SK-N-SH (cell line): ENCODE measurements at regions not wholly inside any gene's neighbourhood (a gene's known extent, or its start where the extent isn't known, plus 50 kb on each side); places are given as distances from the start of the nearest gene placed in this dataset.

Experiments used
- CTCF ChIA-PET: fragments of 300-600, 350-600 bp; formaldehyde crosslinking; extraction: SDS; loops from one replicate; lab custom pipeline; 2021; lab: Yijun Ruan, JAX
- POLR2A ChIA-PET: fragments of 350-600 bp; sonication (Branson Sonifier 250); formaldehyde crosslinking; extraction: SDS; loops from one replicate; lab custom pipeline; 2020; ENCODE audit warnings: antibody characterized with exemption, inconsistent platforms; lab: Yijun Ruan, JAX
- DNase-seq: peaks from one replicate; pipeline ENCODE4 v3.0.0; 2012
- H2AFZ ChIP-seq: fragments of 200-600 bp; sonication (generic); 2 replicates; pipeline ENCODE4 v1.8.1; 2016; ENCODE audit warnings: antibody characterized with exemption, mild to moderate bottlenecking, low read depth
- H3F3A ChIP-seq: fragments of 200-600 bp; sonication (generic); replicated peaks from 2 replicates; pipeline ENCODE3; 2016; ENCODE audit warnings: antibody characterized with exemption, mild to moderate bottlenecking; ENCODE audit not compliant: insufficient read depth
- H3K27ac ChIP-seq, 2 experiments: fragments of 200-500 bp in 1 of 2; fragments of 200-600 bp in 1 of 2; sonication (Bioruptor generic) in 1 of 2; sonication (generic), shearing (Covaris generic) in 1 of 2; 2 replicates each; pipeline versions ENCODE4 v1.5.1 to v1.6.1; 2014 to 2016; ENCODE audit warnings: low read depth in 2 of 2, inconsistent platforms in 1 of 2, low read length in 1 of 2, mild to moderate bottlenecking in 1 of 2, mixed read lengths in 1 of 2
- H3K27me3 ChIP-seq: fragments of 200-600 bp; sonication (generic), shearing (Covaris generic); 2 replicates; pipeline ENCODE4 v1.6.1; 2016; ENCODE audit warnings: mixed run types; ENCODE audit not compliant: insufficient read depth
- H3K36me3 ChIP-seq, 2 experiments: fragments of 200-500 bp in 1 of 2; fragments of 200-600 bp in 1 of 2; sonication (Bioruptor generic) in 1 of 2; sonication (generic) in 1 of 2; replicated peaks in 1 of 2; 2 replicates each; pipeline versions ENCODE3 to v1.5.1; 2014 to 2016; ENCODE audit warnings: low read length in 1 of 2, mild to moderate bottlenecking in 1 of 2; ENCODE audit not compliant: insufficient read depth in 2 of 2, control insufficient read depth in 1 of 2
- H3K4me1 ChIP-seq, 2 experiments: fragments of 200-500 bp in 1 of 2; fragments of 200-600 bp in 1 of 2; sonication (Bioruptor generic) in 1 of 2; sonication (generic), shearing (Covaris generic) in 1 of 2; 2 replicates each; pipeline versions ENCODE4 v1.5.1 to v1.6.1; 2014 to 2016; ENCODE audit warnings: low read depth in 1 of 2, low read length in 1 of 2, mixed run types in 1 of 2; ENCODE audit not compliant: insufficient read depth in 2 of 2, control insufficient read depth in 1 of 2
- H3K4me2 ChIP-seq: fragments of 200-600 bp; sonication (generic), shearing (Covaris generic); 2 replicates; pipeline ENCODE4 v1.6.1; 2017; ENCODE audit warnings: mixed run types
- H3K4me3 ChIP-seq, 2 experiments: fragments of 200-500 bp in 1 of 2; fragments of 200-600 bp in 1 of 2; sonication (Bioruptor generic) in 1 of 2; sonication (generic), shearing (Covaris generic) in 1 of 2; 2 replicates each; pipeline versions ENCODE4 v1.5.1 to v1.8.1; 2014 to 2016; ENCODE audit warnings: low read depth in 2 of 2, inconsistent platforms in 1 of 2, low read length in 1 of 2, mild to moderate bottlenecking in 1 of 2, mixed read lengths in 1 of 2, moderate library complexity in 1 of 2
- H3K79me2 ChIP-seq: fragments of 200-600 bp; sonication (generic); 2 replicates; pipeline ENCODE4 v1.8.1; 2017; ENCODE audit warnings: mild to moderate bottlenecking; ENCODE audit not compliant: insufficient read depth
- H3K9ac ChIP-seq: fragments of 200-600 bp; sonication (generic); 2 replicates; pipeline ENCODE4 v1.6.1; 2017; ENCODE audit warnings: mixed run types
- H3K9me2 ChIP-seq: fragments of 200-600 bp; sonication (generic); 2 replicates; pipeline ENCODE4 v1.6.1; 2017; ENCODE audit warnings: mixed run types
- H3K9me3 ChIP-seq: fragments of 200-600 bp; sonication (generic); 2 replicates; pipeline ENCODE4 v1.6.1; 2017; ENCODE audit warnings: mixed run types, mild to moderate bottlenecking, moderate library complexity
- H4K20me1 ChIP-seq: fragments of 200-600 bp; sonication (generic); 2 replicates; pipeline ENCODE4 v1.6.1; 2017; ENCODE audit warnings: mild to moderate bottlenecking, mixed run types; ENCODE audit not compliant: insufficient read depth
- CHD2 ChIP-seq: fragments of 150-350 bp; IDR thresholded peaks from 2 replicates; pipeline ENCODE4 v1.6.1; 2018; ENCODE audit warnings: low read length; ENCODE audit not compliant: partially characterized antibody
- CTCF ChIP-seq: fragments of 200-600 bp; sonication (generic); IDR thresholded peaks from 2 replicates; pipeline ENCODE4 v1.6.1; 2017; ENCODE audit warnings: antibody characterized with exemption, mild to moderate bottlenecking, moderate library complexity
- EZH2phosphoT487 ChIP-seq: fragments of 200-600 bp; sonication (generic); IDR thresholded peaks from 2 replicates; pipeline ENCODE4 v1.6.1; 2017; ENCODE audit warnings: low read depth, mixed run types, mild to moderate bottlenecking, antibody characterized with exemption, moderate library complexity, borderline replicate concordance
- FOSL2 ChIP-seq: IDR thresholded peaks from 2 replicates; pipeline ENCODE4 v1.4.0; 2012; ENCODE audit warnings: low read depth, mild to moderate bottlenecking, moderate library complexity, borderline replicate concordance
- FOXJ3 ChIP-seq: sonication (generic); formaldehyde crosslinking; IDR thresholded peaks from 2 replicates; pipeline ENCODE4 v1.5.1; 2020; ENCODE audit warnings: mild to moderate bottlenecking, missing genetic modification reagents
- IRF3 ChIP-seq: fragments of 150-350 bp; IDR thresholded peaks from 2 replicates; pipeline ENCODE4 v1.6.1; 2016; ENCODE audit warnings: mild to moderate bottlenecking, low read depth, low read length
- JUND ChIP-seq: IDR thresholded peaks from 2 replicates; pipeline ENCODE4 v1.4.0; 2012
- MEF2A ChIP-seq: IDR thresholded peaks from 2 replicates; pipeline ENCODE4 v1.4.0; 2012; ENCODE audit warnings: low read depth, borderline replicate concordance
- MXI1 ChIP-seq: IDR thresholded peaks from 2 replicates; pipeline ENCODE4 v1.6.1; 2012; ENCODE audit warnings: mild to moderate bottlenecking, low read depth, low read length, improper control_type of control experiment
- NRF1 ChIP-seq: IDR thresholded peaks from 2 replicates; pipeline ENCODE4 v1.6.1; 2012; ENCODE audit warnings: low read depth, mild to moderate bottlenecking, low read length
- PBX3 ChIP-seq: IDR thresholded peaks from 2 replicates; pipeline ENCODE4; 2012
- REST ChIP-seq: IDR thresholded peaks from 2 replicates; pipeline ENCODE4 v1.6.1; 2012; ENCODE audit warnings: mild to moderate bottlenecking, low read depth, low read length, moderate library complexity
- SMC3 ChIP-seq: IDR thresholded peaks from 2 replicates; pipeline ENCODE4 v1.6.1; 2012; ENCODE audit warnings: low read depth, low read length, improper control_type of control experiment
- TCF12 ChIP-seq: IDR thresholded peaks from 2 replicates; pipeline ENCODE4 v1.4.0; 2012
- TEAD4 ChIP-seq: IDR thresholded peaks from 2 replicates; pipeline ENCODE4 v1.4.0; 2012; ENCODE audit warnings: mild to moderate bottlenecking, borderline replicate concordance; ENCODE audit not compliant: insufficient read depth
- USF1 ChIP-seq: IDR thresholded peaks from 2 replicates; pipeline ENCODE4 v1.4.0; 2012; ENCODE audit warnings: low read depth, borderline replicate concordance
- ZBTB33 ChIP-seq: IDR thresholded peaks from 2 replicates; pipeline ENCODE4 v1.4.0; 2012; ENCODE audit warnings: low read depth, borderline replicate concordance
- WGBS: methylation state at CpG from one replicate; pipeline ENCODE4 v1.1.6; 2017; ENCODE audit warnings: low lambda C conversion rate; 5-methylcytosine and 5-hydroxymethylcytosine counted together

GRCh38 chr2:100674666-100675065 is 111.9 kb downstream of the PDCL3 start:
- DNase-seq: no peak
- Histone ChIP-seq H3K27me3 (no peaks in the 10 kb centered on the region; the same call in 1 of the 2 replicates), H3K27ac (no peak overlapping the region), H3K9me3 (no peaks in the 10 kb centered on the region), H3K9me2 (no peaks in the 10 kb centered on the region), H4K20me1 (no peaks in the 10 kb centered on the region), H3K79me2 (no peaks in the 10 kb centered on the region), H3F3A (no peaks in the 10 kb centered on the region), H3K4me3 (no peak overlapping the region), H3K9ac (no peak overlapping the region), H3K36me3 (no peaks in the 10 kb centered on the region), H2AFZ (no peak overlapping the region), H3K4me1 (no peaks in the 10 kb centered on the region), H3K4me2 (no peak overlapping the region)
- TF ChIP-seq MXI1: no peak
- no peak for TF ChIP-seq TEAD4
- TF ChIP-seq FOXJ3 (CRISPR knock-in tag): no peak
- no peak for TF ChIP-seq NRF1
- TF ChIP-seq PBX3: no peak
- no peak for TF ChIP-seq JUND
- ChIA-PET CTCF (interaction anchor here (1.3 kb wide), 1 partner anchor 67 kb away, joined by 4 read pairs; no protein-coding TSS in a partner anchor), POLR2A (no interaction called here)
- 71% methylated on average over 10 of the region's 10 CpGs for WGBS

- Histone ChIP-seq H3K4me3 (no peak overlapping the region), H2AFZ (no peak overlapping the region), H3K4me2 (no peak overlapping the region), H3K9me3 (no peaks in the 10 kb centered on the region), H3K27me3 (no peaks in the 10 kb centered on the region), H3K79me2 (no peaks in the 10 kb centered on the region), H3K9me2 (no peaks in the 10 kb centered on the region), H4K20me1 (no peaks in the 10 kb centered on the region), H3K4me1 (no peaks in the 10 kb centered on the region), H3K9ac (no peak overlapping the region), H3K27ac (no peak overlapping the region), H3F3A (no peaks in the 10 kb centered on the region), H3K36me3 (no peaks in the 10 kb centered on the region)
- ChIA-PET CTCF (no interaction called here), POLR2A (no interaction called here)
- WGBS: 68% methylated on average over 6 of the region's 6 CpGs
- no peak for DNase-seq
- no peak for TF ChIP-seq CHD2
- TF ChIP-seq ZBTB33: no peak
- no peak for TF ChIP-seq SMC3
- no peak for TF ChIP-seq USF1
- TF ChIP-seq TCF12: no peak
- no peak for TF ChIP-seq FOSL2
- TF ChIP-seq IRF3: no peak
- TF ChIP-seq EZH2phosphoT487: no peak
- TF ChIP-seq CTCF: no peak
- no peak for TF ChIP-seq NRF1
- no peak for TF ChIP-seq REST
- TF ChIP-seq MEF2A: no peak
- no peak for TF ChIP-seq TEAD4
These were observed 112.6 kb downstream of the PDCL3 start for GRCh38 chr2:100675373-100675772.
